ENCODE measurements at regions not wholly inside any gene's neighbourhood (a gene's known extent, or its start where the extent isn't known, plus 50 kb on each side); places are given as distances from the start of the nearest gene placed in this dataset.

DNA sequence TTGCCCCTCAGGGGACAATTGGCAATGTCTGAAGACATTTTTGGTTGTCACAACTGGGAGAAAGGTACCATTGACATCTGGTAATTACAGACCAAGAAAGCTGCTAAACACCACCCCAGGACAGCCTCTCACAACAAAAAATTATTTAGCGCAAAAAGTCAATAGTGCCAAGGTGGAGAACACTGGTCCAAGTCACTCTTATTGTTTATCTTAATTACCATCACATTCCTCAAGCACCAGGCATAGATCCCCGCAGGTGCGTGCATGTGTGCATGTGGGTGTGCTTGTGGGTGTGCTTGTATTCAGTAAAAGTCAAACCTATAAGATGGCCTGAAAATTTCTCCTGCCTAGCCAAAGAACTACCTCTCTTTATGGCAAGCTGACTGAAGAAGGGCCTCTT, 74.9 kb upstream of the WDR75 start:
- DNase-seq (ENCODE audit: low read depth, low spot score), result no peak

DNA sequence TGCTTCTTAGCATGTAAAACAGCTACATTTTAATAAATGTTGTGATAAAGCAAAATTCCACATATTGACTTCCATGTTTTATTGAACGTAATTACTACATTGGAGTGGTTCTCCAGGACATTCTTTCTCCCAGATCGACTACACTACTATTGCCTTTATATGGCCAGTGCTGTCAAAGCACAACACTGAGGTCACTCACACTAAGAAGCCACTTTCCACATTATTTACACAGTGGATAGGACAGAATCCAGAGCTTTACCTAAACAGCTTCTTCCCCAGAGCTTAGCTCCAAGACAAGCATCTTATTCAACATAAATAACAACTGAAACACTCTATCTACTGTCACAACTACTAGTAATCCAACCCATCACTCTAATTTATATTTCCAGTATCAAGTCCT, 73.9 kb upstream of the WDR75 start:
- DNase-seq (ENCODE audit: low read depth, low spot score), result no peak

DNA sequence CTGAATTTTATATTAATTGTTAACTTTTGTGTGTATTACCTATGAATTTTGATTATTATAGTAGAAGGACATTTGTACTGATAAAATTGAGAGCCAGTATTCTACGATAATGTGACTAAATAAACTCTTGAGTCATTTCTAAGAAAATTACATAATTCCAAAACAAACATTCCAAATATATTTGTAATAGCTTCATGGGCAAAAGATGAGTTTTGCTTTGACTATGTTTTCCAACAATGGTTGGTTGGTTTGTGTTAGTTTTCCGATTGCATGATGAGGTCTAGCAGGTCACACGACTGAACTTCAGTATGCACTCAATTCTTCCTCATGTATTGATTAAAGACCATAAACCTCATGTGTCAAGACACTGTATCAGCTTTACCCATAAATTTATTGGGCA, 71.7 kb upstream of the WDR75 start:
- no peak for DNase-seq (ENCODE audit: low read depth, low spot score)

DNA sequence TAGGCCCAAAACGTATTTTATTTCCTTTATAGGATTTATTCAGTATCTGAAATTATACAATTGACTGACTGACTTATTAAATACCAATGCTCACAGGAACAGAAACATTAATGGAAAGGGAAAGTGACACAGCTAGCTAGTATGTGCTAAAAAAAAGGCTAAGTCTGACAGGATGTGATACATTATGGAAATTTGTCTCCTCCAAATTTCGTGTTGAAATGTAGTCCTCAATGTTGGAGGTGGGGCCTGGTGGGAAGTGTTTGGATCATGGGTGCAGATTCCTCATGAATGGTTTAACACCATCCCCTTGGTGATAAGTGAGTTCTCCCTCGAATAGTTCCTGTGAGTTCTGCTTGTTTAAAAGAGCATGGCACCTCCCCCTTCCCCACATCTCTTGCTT, 70.6 kb upstream of the WDR75 start:
- DNase-seq (ENCODE audit: low read depth, low spot score), result no peak

DNA sequence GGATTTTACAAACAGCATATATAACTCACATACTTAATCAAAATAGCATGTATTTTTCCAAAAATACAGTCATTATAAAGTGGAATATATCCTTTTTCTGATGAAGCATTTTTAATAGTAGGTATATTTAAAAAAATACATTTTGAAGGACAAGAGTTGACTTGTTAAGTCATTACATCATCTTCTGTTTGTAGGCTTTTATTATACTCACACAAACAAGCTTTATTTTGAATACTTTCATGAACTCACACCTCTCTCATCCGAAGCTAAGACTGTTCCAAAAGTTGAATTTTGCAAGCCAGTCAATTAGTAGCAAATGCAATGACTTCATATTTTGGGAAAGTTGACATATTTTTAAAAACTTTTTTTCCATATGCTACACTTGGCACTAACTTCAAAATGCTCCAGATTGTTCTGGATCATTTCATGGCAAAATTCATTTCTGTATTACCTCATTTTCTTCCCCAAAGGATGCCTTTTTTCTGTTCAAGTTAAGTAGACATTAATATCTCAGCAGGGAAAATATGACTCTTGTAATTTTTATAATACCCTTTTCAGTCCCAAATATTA, 68.5 kb upstream of the WDR75 start:
- no peak for DNase-seq (ENCODE audit: low read depth, low spot score)

DNA sequence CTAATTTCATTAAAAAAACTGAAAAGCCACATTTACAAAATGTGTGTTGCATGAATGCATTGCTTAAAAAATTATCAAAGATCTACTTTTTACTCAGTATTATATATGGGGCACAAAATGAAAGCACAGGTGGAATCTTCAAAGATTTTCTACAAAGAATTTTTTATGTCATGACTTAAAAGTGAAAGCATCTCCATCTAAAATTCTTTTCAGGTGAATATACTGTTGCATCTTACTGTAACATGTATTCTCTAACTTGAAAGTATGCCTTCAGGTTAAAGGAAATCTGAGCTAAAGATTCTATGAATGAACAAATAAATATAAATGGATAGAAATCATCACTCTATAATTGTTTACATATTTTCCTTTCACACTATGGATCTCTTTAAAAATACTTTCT, 66.8 kb upstream of the WDR75 start:
- no peak for DNase-seq (ENCODE audit: low read depth, low spot score)

DNA sequence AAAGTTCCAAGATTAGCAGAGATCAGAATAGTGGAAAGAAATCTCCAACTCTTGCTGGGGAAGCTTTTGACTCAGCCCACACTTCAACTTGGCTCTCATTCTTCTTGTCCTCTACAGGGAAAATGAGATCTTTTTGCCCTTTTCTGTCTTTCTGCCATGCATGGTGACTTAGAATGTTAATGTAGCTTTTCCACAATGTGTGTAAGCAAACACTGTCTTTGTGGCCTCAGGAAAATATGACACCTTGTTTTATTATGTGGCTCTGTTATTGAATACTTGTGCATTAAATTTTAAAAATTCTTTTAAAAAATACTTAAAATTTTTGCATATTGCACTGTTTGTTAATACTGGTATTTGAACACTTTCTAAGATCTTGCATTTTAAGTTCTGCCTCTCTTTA, 65.4 kb upstream of the WDR75 start:
- DNase-seq (ENCODE audit: low read depth, low spot score), result no peak

DNA sequence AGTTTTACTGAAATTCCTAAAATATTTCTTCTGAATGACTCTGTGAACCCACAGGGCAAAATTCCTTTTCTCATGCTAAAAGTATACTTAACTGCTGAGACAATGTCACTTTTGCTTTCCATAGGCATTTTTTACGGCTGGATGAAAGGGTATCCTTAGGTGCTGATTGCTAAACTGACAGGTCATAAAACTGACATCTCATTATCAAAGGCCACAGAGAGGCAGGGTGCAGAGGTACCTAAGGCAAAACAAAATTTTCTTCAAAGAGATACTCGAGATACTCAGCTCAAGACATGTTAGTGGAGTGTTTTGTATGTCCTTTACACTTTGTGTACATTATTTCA, 62.0 kb upstream of the WDR75 start:
- DNase-seq (ENCODE audit: low read depth, low spot score), result no peak

DNA sequence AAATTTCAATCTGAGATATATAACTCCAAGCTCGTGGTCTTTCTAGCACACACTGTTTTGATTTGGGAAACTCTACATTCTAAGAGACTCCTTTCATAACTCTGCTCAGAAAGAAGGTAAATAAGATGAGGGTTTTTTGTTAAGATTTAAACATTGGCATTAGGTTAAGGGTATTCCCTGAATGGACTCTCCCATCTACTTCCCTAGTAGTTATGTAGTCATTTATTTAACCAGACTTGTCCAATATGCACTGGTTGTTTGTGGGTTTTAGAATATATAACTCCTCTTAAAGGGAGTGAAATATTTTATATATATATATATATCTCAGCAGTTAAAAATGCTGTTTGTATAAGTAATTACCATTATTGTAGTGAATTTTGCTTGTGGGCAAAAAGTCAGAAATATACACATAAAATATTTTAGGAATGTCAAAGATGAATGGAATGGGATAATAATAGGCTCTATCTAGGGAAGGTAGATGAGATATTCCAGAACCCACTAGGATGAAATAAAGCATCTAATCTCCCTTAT, 61.5 kb upstream of the WDR75 start:
- no peak for DNase-seq (ENCODE audit: low read depth, low spot score)

DNA sequence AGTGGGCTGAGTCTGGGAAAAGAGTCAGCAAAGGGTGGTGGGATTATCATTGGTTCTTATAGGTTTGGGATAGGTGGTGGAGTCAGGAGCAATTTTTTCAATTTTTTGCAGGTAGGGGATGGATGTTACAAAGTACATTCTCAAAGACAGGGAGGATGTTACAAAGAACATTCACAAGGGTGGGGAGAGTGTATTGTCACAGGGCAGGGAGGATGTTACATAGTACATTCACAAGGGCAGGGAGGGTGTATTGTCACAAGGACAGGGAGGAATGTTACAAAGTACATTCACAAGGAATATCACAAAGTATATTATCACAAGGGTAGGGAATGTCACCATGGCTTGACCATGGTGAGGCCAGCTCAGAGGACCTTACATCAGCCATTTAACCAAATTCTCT, 58.6 kb upstream of the WDR75 start:
- DNase-seq (ENCODE audit: low read depth, low spot score), result no peak

DNA sequence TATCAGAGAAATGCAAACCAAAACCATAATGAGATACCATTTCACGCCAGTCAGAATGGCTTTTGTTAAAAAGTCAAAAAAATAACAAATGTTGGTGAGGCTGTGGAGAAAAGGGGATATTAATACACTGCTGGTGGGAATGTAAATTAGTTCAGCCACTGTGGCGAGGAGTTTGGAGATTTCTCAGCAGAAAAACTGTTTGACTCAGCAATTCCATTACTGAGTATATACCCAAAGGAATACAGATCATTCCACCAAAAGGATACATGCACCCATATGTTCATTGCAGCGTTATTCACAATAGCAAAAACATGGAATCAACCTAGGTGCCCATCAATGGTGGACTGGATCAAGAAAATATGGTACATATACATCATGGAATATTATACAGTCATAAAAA, 54.5 kb upstream of the WDR75 start:
- DNase-seq (ENCODE audit: low read depth, low spot score), result no peak

DNA sequence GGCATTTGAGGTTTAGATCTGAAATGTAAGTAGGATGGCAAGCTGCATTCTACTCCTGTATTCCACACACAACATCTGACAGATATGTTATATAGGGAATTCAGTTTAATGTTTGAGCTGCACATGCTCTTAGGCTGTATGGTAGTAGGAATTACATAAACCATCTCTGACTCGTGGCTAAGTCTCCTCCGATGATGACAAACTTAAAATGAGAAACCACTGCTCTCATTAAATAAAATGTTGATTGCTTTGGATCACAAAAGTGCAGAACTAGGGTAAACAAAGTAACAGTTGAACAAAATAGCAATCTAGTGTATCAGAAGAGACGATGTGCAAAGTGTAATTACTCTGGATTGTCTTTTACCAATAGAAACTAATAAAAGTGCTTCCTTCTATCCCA, 50.1 kb upstream of the WDR75 start:
- no peak for DNase-seq (ENCODE audit: low read depth, low spot score)

Data from smooth muscle cell of the brain vasculature (primary cell).